ENCODE measurements at regions not wholly inside any gene's neighbourhood (a gene's known extent, or its start where the extent isn't known, plus 50 kb on each side); places are given as distances from the start of the nearest gene placed in this dataset.
"Not testable (repeated sequence)": the region's sequence is repeated elsewhere in the genome, so short reads cannot be mapped to it uniquely, and the experiment has no call there.

DNA sequence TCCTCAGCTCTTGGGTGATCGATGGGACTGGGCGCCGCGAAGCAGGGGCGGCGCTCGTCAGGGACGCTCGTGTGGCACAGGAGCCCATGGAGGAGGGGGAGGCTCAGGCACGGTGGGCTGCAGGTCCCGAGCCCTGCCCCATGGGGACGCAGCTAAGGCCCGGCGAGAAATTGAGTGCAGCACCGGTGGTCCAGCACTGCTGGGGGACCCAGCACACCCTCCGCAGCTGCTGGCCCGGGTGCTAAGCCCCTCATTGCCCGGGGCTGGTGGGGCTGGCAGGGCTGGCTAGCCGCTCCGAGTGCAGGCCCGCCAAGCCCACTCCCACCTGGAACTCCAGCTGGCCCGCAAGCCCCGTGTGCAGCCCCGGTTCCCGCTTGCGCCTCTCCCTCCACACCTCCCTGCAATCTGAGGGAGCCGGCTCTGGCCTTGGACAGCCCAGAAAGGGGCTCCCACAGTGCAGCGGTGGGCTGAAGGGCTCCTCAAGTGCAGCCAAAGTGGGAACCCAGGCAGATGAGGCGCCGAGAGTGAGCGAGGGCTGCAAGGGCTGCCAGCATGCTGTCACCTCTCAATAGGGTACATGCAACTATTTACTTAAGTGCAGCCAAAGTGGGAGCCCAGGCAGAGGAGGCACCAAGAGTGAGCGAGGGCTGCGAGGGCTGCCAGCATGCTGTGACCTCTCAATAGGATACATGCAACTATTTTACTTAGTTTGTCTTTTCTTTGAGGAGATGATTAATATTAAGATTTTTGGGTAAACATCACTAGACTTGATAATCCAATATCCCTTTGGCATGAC lies 619.8 kb upstream of the IGFBP7 start:
- not testable (repeated sequence) for DNase-seq (ENCODE audit: extremely low read depth in 1 of 2, low read depth in 1 of 2)

DNA sequence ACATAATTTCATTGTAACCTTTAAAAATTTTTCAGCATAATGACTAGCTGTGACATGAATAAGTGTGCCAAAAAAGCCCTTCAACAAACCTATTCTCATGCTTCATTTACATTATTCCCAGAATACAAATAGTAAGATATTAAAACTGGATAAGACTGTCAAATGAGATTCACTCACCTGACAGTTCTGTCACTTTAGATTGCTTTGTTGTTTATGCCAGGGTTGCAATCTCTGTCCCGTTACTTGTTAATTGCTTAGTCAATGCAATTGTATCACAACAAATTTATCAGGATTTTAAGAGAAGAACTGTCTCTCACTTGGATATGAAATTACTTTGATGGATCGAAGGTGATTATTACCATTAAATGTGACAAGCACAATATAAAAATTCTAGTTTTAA lies 616.0 kb upstream of the IGFBP7 start:
- DNase-seq (ENCODE audit: extremely low read depth in 1 of 2, low read depth in 1 of 2) = no peak

- no peak for DNase-seq (ENCODE audit: extremely low read depth in 1 of 2, low read depth in 1 of 2)
These were observed 609.3 kb upstream of the IGFBP7 start for GRCh38 chr4:57719456-57719855.

DNA sequence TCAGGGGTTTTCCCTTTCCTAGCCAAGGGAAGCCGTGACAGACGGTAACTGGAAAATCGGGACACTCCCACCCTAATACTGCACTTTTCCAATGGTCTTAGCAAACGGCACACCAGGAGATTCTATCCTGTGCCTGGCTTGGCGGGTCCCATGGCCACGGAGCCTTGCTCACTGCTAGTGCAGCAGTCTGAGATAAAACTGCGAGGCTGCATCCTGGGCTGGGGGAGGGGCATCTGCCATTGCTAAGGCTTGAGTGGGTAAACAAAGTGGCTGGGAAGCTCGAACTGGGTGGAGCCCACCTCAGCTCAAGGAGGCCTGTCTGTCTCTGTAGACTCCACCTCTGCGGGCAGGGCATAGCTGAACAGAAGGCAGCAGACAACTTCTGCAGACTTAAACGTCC lies 604.1 kb upstream of the IGFBP7 start:
- not testable (repeated sequence) for DNase-seq (ENCODE audit: extremely low read depth in 1 of 2, low read depth in 1 of 2)

DNA sequence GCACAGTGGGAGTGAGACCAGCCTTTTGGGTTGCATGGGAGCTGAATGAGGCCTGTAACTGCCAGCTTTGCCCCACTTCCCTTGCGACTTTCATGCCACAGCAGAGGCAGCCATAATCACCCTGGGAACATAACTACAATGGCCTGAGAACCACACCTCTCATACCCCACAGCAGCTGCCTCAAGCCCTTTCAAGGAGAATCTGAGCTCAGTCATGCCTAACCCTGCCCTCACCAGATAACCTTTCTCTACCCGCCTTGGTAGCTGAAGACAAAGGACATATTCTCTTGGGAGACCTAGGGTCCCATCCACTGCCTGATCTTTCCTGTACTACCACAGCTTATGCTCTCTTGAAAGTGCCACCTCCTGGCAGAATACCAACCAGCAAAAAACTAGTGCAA lies 599.9 kb upstream of the IGFBP7 start:
- no peak for DNase-seq (ENCODE audit: extremely low read depth in 1 of 2, low read depth in 1 of 2)

GRCh38 chr4:57691370-57691769 lies 581.2 kb upstream of the IGFBP7 start:
- DNase-seq (ENCODE audit: extremely low read depth in 1 of 2, low read depth in 1 of 2) = no peak

- no peak for DNase-seq (ENCODE audit: extremely low read depth in 1 of 2, low read depth in 1 of 2)
These were observed 579.6 kb upstream of the IGFBP7 start for GRCh38 chr4:57689693-57690205.

DNA sequence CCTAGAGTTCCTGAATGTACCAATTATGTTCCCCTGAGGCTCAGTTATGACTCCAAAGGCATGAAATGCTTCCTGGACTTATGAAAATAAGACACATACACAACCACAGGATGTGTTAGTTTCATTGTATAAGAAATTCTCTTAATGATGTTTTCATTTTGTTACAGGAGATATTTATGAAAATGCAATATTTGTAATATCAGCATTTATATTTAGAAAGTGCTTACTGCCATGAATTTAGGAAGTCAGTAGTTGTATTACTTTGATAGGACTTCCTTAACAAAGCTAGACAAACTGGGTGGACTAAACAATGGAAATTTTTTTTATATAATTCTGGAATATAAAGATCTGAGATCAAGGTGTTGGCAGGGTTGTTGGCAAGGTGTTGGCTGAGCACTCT lies 572.1 kb upstream of the IGFBP7 start:
- DNase-seq (ENCODE audit: extremely low read depth in 1 of 2, low read depth in 1 of 2) = no peak

DNA sequence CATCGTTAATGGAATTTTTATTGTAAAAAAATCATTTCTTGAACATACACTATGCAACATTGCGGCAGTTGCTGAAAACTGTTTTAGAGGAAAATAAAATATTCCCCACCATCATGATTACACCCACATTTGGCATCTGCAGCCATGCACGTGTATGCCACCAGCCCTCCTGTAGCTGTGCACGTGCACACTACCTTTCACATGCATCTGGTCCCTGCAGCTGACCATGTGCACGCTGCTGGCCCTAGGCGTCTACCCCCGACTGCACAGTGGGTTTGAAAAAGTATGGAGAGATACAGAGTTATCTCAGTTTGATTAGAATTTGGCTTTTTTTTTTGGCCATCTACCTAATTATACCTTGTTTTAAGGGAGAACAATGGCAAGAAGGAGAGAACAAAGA lies 569.8 kb upstream of the IGFBP7 start:
- no peak for DNase-seq (ENCODE audit: extremely low read depth in 1 of 2, low read depth in 1 of 2)

DNA sequence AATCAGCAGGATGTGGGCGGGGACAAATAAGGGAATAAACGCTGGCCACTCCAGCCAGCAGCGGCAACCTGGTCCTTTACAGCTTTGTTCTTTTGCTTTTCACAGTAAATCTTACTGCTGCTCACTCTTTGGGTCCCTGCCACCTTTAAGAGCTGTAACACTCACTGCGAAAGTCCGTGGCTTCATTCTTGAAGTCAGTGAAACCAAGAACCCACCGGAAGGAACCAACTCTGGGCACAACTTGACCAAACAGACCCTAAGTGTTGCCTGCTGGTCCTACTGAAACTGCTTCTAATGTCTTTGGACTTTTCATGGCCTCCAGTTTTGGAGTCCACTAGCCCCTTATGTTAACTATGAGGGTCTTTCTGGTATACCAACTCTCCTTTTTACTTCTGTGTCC lies 566.2 kb upstream of the IGFBP7 start:
- DNase-seq (ENCODE audit: extremely low read depth in 1 of 2, low read depth in 1 of 2) = no peak

DNA sequence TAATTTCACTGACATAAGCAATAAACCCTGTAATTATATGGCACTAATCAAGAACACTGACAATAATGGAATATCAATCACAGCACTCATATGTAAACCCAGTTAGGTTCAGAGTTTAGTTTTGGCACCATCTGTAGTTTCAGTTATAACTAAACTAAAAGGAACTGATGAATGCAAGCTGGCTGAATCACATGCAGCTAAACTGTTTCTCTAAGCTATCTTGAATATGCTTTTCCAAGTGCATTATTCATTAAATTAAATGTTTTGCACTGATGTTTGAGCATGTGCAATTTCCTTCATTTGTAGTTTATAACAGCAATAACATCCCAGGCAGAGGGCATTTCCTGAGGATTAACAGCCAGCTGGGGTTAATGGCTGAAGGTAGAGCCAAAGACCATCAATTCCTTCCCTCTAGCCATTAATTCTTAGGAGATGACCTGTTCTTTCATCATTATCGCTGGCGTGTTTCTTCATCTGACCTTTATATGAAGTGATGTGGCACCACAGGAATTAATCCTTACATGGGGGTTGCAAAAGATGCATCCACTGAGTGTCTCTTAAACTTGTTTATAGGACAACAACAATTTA lies 562.8 kb upstream of the IGFBP7 start:
- no peak for DNase-seq (ENCODE audit: extremely low read depth in 1 of 2, low read depth in 1 of 2)

GRCh38 chr4:57668621-57669020 lies 558.4 kb upstream of the IGFBP7 start:
- no peak for DNase-seq (ENCODE audit: extremely low read depth in 1 of 2, low read depth in 1 of 2)

DNA sequence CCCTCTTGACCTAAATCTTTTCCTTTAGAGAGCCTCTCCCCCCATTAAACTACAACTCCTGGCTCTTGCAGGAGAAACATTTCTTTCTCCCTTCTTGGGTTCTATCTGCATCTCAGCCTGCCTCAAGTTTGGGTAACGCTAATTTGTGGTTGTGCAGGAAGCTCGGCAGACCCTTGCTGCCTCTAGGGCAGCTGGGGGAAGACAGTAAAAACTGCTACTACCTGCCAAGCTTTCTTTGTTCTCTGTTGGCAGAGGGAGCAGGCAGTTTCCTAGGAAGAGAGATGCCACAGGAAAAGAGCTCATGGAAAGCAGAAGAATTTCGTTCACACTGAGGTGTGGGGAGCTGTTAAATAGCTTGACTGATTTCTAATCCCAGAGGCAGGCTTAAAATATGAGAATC lies 555.6 kb upstream of the IGFBP7 start:
- no peak for DNase-seq (ENCODE audit: extremely low read depth in 1 of 2, low read depth in 1 of 2)

DNA sequence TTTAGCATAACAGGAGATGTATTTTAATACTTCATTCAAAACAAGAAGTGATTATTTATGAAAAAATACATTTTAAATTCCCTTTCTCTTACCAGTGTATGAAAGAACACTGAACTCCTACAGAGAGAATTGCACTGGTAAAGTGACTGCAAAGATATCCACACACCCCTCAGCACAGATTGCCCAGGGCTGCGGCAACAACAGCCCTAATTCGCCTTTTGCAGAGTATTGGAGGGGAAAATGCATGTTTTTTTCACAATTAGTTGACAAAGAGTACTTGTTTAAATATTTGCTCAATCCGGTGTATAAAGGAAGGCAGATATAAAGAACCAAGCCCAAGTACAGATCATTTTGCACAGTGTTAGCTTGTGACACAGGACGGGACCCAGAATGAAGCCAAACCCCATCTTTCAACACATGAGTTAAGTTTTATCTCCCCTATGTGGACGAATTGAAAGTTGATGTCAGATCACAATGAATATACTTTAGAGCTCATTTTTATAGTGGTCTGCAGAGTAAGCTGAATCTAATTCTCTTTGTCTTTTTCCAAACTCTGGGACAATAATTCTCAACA lies 551.4 kb upstream of the IGFBP7 start:
- DNase-seq (ENCODE audit: extremely low read depth in 1 of 2, low read depth in 1 of 2) = no peak

DNA sequence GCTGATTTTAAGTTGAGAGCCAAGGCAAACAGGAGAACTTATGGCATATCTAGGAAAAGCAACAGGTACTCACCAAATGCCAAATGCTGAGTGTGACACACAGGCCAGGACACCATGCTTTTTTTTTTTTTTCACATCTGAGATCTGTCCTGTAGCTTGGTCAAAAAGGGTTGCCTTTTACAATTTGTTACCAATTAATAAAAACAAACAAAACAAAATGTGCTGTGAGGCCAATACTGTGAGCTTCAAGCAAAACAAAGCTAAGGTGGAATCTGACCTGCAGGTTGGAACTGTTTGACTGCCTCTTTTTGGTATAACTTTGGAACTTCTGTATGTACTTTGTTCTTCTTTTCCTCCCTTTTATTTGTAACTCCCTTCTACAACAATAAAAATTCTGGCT lies 548.5 kb upstream of the IGFBP7 start:
- DNase-seq (ENCODE audit: extremely low read depth in 1 of 2, low read depth in 1 of 2) = no peak

- no peak for DNase-seq (ENCODE audit: extremely low read depth in 1 of 2, low read depth in 1 of 2)
These were observed 548.0 kb upstream of the IGFBP7 start for GRCh38 chr4:57658188-57658587.

DNA sequence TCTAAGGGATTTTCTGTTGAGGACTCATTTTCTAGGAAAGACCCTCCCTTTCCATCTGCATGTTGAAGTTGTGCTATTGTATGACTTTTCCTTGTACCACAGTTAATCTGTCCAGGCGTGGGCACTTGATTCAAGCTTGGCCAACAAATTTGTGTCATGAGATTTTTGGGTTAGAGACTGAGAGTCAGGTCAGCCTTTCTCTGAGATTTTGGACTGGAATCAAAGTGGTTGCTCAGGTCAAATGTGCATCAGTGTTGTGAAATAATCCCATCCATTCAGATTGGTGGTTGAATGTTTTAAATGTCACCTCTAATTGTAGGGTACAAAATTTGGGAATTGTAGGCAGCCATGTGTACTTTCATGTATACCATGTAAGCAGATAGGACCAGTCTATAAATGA lies 545.2 kb upstream of the IGFBP7 start:
- no peak for DNase-seq (ENCODE audit: extremely low read depth in 1 of 2, low read depth in 1 of 2)

- no peak for DNase-seq (ENCODE audit: extremely low read depth in 1 of 2, low read depth in 1 of 2)
These were observed 542.6 kb upstream of the IGFBP7 start for GRCh38 chr4:57652779-57653178.

DNA sequence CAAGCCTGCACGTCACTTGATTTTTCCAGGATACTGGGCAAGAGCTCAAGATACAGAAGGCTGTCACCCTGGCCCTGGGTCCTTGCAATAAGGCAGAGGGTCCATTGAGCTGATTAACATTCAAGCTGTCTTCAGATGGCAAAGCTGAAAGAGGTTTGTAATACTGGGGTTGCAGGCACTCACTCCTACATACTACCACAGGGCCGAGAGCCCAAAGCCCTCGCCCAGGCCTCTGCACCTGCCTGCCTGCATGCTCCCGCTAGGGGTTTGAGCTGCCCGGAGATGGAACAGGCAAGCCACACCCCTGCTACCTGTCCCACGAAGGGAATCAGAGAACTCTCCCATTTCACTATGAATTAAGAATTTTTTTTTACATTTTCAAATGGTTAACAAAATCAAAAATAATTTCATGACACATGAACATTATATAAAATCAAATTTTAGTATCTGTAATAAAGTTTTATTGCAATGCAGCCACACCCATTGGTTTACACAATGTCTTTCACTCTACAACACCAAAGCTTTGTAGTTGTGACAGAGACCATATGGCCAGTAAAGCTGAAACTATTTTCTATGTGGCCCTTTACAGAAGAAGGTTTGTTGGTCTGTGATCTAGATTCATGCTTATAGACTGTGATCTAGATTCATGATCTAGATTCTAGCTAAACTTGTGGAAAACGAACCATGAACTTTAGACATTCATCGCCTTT lies 530.4 kb upstream of the IGFBP7 start:
- no peak for DNase-seq (ENCODE audit: extremely low read depth in 1 of 2, low read depth in 1 of 2)

- no peak for DNase-seq (ENCODE audit: extremely low read depth in 1 of 2, low read depth in 1 of 2)
These were observed 529.6 kb upstream of the IGFBP7 start for GRCh38 chr4:57639561-57640382.

DNA sequence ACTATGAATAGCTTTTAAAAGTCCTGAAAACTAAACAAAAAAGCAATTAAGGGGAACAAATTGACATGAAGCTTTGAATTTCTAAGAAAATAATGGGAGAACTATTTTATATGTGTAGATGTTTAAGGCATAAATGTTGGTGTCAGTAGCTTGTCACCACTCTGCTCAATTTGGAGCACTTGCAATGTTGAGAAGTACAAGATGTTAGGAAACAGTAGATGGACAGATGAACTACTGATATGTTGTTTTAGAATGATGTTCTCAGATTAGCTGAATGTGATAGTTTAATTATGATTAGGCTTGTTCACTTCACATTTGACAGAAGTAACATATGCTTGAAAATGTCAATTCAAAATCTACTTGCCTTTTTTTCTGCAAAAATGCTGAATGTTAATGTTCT lies 525.7 kb upstream of the IGFBP7 start:
- no peak for DNase-seq (ENCODE audit: extremely low read depth in 1 of 2, low read depth in 1 of 2)
